LHCN-M2 (cell line): ENCODE measurements at regions not wholly inside any gene's neighbourhood (a gene's known extent, or its start where the extent isn't known, plus 50 kb on each side); places are given as distances from the start of the nearest gene placed in this dataset.
A peak's percentile ranks its signal among the peaks of the same experiment; 100 is the strongest.

Experiments
- DNase-seq: peaks from one replicate; pipeline ENCODE4 v3.0.0-alpha.2; 2012; ENCODE audit warnings: low read depth

DNA sequence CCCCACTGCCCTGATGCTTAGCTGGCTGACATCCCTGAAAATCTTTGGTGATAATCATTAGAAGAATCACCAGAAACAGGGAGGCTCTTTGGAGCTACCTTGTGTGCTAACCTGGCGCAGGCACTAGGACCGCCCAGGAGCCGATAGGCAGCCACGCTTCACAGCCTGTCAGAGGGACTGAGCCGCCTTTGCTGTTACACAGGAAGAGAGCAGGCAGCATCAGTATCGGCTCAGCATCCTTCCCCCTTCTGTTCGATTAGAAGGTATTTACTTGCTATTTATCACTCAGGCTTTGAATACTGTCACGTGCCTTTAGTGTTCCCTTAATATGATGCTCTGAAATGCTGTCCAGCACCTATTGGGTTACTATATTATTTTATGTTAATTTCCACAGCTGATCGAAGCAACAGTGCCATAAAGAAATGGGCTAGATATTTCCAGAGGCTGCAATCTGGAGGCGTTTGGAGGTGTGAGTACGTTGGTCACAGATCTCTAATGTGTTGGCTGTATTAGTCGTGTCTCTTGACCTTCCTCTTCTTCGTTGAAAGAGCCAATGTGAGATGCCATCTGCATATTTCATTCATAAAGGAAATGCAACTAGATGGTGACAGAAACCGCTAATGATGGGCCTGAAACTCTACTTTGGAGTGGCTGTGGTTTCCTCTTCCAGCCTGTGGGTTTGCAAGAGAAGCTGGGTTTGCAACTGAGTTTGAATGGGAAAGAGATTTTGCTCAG, 110.4 kb upstream of the RAB27B start:
- no peak for DNase-seq

DNA sequence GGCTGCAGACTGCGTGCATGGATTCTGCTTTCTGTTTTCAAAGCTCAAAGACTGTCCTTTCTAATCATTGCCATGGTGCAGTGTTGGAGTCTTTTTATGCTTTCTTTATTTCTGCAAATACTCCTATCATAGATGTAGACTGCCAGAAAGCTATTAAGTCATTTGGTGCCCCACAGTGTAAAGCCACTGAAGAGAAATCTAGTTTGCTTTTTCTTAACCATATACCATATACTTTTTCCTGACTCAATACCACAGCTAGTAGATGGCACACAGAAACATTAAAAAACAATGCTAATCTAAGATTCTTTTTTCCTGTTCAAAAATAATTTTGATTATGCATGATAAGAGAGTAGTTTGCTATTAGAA, 109.9 kb upstream of the RAB27B start:
- DNase-seq: no peak

DNA sequence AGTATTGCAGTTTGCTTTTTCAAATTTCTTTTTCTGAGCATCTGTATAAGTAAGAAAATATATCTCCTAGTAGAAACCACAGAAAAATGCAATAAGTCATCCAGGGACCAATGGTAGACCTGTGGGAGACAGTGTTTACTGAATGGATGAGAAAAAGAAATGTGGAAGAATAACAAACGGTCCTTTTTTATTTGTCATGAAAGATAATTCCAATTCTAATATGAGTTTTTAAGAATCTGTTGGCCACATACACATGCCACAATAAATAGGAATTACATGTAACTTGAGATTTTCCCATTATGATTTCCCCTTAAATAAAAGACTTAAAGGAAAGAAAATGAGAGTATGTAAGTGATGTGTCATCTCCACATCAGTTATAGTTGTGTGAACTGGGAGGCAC, 107.7 kb upstream of the RAB27B start:
- no peak for DNase-seq

DNA sequence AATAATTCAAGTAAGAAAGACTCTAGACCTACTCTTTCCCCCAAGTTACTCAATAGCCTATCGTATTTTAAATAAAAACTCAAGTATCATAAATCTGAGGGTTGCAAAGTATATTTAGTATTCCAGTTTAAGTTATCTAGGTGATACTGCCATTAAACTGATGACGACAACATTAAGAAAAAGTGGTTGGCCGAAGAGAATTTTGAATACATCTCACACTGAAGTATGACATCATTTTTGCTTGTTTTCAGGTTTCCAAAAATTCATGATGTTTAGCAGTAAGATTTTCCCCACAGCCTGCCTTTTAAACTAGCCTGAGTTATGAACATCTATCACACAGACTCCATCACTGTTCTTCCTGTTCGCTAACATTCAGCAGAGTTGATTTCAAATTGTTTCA, 102.1 kb upstream of the RAB27B start:
- DNase-seq: no peak

DNA sequence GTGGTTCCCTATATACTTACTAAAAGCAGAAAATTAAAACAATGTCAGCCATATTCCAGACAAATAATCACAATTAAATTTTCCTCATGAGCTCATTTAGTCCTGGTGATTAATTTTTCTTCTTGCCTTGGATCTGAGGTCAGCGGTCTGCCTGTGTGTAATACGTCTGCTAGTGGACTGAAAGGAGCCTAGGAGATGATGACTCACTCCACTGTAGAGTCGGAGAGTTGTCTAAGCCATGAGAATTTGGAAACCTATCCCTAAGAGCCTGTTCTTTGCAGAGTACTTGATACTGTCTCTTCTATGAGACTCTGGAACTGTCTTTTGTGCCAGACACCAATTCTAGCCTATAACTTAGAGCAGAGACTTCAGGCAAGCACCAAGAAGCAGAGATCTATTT, 94.2 kb upstream of the RAB27B start:
- peak; percentile 94 for DNase-seq

DNA sequence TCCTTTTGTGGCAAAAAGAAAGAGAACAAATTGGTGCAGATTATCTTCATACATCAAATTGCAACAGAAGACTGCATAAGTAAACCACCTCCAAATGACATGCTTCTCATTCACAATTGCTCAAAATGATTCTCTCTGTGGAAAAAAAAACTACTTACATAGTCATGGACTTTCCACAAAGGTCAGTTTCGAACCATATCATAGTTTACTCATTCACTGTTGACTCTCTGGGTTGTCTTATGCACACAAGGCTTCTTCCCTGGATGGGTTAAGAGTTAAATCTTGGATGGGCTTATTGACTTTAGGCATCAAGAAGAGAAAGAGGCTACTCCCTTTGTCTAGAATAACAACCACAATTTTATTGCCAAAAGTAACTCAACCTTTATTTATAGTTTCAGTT, 91.3 kb upstream of the RAB27B start:
- DNase-seq: no peak

DNA sequence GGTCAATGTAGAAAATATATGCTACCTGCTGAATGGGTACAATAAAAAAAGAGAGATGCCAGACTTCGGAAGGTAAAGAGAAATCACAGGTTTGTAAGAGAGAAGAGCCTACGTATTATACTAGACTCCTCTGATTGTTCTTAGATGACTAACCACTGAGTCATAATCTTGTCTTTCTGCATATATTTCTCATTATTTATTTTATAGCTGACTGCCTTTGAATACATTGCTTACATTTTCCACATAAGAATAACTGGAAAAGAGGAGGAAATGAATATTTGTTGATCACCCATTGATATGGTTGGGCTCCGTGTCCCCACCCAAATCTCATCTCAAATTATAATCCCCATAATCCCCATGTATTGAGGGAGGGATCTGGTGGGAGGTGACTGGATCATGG, 90.3 kb upstream of the RAB27B start:
- peak; percentile 58 for DNase-seq

DNA sequence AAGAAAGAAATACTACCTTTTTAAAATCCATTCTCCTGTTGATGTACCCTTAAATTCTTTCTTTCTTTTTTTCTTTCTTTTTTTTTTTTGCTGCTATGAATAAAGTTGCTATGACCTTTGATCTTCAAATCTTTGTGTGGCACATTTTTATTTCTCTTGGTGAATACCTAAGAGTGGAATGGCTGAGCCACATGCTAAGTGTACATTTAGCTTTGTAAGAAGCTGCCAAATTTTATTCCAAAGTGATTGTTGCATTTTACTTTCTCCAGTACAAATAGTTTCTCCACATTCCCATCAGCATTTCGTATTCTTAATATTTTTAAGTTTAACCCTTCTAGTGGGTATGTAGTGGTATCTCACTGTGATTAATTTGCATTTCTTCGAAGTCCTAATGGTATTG, 88.8 kb upstream of the RAB27B start:
- no peak for DNase-seq

DNA sequence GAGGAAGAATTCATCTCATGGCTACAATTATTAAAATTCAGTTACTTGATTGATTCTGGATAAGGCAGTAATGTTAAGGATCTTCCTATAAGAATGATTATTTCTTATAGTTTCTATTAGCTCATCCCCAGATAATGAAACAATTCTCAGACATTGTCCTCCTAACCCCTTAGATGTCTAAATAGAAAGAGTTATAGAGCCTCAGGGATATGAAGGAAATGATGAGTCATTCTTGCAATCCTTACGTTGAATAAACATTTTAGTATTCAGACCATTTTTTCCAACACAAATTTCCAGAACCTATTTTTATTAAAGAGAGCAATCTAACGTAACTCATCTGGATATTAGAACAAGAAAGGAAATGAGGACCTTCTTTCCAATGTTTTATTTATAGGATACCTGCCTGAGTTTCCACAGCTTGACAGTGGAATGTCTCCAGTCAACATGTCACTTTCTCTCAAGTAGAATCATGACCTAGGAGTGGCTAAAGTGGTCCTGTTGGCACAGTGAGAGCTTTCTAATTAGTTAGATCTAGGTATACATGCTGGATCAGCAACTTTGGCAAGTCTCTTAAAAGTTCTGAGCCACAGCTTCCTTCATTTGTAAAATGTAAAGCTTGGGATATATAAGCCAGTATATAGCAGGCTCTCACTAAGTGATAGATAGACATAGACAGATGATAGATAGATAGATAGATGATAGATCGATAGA, 88.0 kb upstream of the RAB27B start:
- DNase-seq: peak; percentile 37

DNA sequence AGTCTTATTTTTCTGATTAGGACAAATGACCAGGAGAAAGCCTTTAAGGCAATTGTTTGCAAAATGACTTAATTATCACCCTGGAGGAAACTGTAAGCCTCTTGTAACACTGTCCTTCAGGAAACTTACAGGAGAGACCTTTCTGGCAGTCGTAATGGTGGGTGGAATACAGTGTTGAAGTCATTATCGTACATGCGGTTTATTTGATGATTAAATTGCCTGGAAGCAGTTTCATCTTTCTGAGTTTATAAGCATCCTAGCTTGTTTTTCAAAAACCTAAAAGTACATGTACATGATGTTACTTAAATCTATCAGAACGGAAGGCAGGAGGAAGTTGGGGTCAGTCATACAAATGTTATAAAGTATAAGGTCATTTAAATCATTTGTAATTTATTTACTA, 86.2 kb upstream of the RAB27B start:
- DNase-seq: no peak

DNA sequence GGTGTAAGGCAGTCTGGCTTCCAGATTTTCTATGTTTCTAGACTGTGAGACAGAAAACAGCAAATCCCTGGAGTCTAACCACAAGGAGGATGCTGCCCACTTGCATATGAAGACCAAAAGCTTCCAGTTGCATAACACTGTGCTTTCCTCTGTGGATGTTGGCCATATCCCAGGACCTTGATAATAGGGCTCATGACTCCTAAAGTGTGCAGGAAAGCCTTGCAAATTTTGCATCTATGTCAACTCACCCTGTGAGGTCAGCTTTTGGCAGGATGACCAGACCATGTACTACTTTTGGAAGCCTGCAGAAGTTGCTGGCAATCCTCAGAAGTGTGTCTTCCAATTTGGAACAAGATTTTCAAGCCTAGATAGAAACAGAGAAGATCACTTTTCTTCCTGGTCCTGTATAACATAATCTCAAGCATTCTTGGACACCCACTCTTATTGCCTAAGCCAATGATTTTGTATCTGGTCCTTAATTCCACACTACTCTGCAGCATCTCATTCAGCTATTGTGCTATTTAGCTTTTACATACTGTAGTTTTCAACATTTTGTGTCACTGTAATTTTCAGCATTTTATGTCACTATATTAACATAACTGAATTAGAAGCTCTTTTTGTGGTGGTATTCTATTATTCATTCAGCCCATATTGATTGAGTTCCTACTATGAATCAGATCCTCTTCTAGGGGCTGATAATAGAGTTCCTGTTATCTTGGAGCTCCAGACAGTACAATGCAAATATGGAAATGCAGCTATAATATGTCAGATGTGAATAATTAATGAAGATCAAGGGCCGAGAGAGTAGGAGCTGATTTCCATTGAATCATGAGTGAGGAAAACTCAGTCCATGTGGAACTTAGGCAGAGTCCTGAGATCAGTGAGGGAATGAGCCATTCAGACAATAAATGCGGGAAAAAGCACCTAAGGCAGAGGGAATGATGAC, 85.3 kb upstream of the RAB27B start:
- DNase-seq: peak; percentile 98

DNA sequence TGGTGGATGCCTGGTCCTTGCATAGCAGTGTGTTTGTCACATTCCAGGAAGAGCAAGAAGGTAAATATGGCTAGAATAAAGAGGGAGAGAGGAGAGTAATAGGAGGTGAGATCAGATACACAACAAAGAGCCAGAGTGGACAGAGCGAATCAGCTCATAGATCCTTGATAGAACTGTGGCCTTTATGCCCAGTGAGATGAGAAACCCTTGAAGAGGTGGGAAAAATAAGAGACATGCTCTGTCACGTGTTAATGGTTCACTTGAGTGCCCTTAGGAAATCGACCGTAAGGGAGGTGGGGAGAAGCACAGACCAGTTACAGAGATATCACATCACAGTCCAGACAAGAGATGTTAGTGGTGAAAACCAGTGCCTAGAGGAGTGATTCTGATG, 84.7 kb upstream of the RAB27B start:
- DNase-seq: no peak

DNA sequence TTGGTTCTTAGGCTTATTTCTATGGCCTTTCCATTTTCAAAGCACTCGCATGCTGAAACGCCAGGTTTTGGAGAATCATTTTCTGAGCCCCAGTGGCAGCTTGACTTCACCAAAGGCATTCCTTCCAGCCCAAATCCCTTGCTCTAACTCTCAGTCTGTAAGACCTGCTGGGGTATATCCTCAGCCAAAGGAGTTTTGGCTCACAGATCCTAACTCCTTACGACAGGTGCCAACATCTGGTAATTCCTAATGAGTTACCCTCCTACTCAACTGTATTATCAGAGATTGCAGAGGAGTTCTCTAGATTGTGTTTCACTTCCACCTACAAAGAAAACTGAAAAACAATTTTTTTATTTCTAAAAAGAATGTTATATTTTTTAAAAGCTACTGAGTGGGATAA, 79.0 kb upstream of the RAB27B start:
- no peak for DNase-seq

DNA sequence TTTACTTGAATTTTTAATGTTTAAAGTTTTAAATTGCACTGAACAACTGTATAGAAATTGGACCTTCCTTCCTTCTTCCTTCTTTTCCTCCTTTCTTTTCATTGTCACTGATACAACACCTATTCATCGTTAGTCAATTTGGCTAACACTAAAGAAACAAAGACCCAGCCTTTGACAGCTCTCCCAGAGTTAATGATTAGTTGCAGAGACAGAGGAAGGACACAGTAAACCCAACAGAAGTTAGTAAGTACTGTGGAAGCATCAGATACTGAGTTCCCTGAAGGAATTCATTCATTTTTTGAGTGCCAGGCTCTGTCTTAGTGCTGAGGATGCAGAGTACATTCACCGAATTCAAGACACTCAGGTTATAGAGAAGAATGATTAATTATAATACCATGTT, 77.9 kb upstream of the RAB27B start:
- DNase-seq: no peak

DNA sequence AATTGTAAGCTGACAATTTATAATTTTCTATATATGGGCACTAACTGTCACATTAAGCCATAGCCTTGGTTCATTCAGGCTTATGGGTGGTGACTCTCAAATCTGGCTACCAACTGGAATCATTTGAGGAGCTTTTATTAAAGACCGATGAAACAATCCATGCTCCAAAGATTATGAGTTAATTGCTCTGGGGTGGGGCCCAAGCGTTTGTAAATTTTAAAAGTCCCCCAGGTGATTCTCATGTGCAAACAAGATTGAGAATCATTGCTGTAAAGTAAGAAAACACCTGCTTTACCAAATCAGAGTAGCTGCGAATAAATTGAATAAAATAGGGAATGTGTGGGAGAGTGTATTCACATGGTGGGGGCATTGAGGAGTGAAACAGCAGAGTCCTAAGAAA, 76.1 kb upstream of the RAB27B start:
- DNase-seq: no peak

DNA sequence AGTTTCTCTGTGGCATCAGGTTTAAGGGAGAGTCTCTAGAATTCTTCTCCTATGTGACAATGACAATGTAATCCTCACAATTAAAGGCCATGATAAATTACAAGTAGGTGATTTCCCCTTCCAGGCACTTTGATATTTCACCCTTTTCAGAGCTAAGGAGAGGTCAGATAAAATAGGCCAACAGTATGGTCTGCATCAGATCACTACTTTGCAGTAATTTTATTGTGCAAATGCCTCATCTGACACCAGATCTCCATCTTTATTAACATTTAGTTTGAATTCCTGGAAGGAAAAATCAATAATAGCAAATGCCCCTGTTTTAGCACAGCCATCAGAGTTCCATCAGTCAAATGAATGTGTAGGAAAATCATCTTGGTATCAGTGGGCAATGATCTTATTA, 72.8 kb upstream of the RAB27B start:
- DNase-seq: no peak

DNA sequence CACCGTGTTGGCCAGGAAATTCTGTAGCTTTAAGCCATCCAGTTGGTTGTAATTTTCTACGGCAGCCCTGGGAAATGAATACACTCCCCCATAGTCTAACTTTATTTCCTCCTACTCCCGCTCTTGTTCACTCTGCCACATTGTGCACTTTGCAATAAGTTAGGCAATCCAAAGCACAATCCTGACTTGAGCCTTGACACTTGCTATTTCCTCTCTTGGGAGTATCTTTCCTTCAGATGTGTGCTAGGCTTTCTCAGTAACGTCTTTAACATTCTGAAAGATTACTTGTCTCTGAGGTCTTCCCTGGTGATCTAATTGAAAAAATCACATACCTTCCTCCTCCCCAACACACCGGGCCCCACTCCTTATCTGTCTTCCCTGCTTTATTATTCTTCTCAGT, 65.9 kb upstream of the RAB27B start:
- DNase-seq: no peak

DNA sequence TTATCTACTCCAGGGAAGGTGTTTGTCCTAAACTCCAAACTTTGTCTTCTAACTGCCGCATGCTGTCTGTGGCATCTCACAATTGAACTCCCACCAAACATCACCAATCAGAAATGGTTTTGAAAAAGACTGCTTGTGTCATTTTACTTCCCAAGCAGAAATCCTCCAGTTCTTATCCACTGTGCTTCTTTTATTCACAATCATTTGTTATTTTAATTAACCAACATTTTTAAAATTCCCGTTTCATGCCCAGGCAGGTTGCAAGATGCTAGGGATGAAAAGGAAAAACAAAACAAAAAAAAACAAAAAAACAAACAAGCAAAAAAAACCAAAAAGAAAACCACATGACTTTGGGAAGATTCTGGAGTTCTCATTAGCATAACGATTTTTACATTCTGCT, 63.5 kb upstream of the RAB27B start:
- no peak for DNase-seq

DNA sequence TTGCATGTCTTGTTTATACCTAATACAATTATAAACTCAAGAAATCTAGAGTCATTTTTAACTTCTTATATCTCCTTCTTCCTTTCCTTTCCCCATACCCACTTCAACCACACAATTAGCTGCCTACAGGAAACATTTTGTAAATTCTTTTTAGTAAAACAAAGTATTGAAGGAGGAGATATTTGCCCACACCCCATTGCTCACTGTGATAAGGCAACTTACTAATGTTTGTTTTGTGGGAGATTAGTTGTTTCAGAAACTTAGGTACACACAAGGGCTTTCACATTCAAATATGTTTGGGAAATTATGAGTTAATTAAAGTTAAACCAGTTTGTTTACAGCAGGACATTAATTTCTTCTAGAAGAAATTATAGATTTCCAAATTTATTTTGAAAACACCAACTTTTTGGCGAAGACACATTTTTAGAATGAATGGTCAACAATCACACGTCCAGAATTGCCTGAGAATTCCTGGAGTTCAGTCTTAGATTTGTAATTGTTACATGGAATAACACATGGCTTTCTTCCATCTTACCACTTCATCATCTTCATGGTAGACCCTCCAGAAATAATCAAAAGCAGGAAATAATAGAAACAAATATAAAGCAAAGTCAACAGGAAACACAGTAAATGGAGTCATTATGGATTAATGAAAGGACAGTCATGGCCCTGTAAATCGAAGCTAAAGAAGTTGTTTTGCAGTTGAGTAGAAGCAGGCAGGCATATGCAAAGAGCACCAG, 62.5 kb upstream of the RAB27B start:
- no peak for DNase-seq

DNA sequence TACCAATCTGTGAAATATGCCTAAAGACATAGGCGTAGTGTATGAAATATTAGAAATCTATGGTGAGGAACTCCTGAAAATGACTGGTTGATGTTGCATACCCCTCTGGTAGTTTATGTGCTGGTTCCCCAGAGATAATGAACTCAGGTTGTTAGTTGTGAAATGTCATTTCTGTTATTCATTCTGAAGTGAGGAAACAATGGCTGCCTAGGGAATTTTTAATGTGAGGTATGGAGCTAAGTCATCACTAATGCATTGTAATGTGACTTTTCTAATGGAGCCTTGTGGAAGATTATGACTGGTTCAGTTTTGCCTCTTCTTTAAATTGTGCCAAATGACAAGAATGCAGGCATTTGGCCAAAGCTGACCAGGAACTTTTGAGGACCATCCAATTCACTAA, 61.6 kb upstream of the RAB27B start:
- no peak for DNase-seq

DNA sequence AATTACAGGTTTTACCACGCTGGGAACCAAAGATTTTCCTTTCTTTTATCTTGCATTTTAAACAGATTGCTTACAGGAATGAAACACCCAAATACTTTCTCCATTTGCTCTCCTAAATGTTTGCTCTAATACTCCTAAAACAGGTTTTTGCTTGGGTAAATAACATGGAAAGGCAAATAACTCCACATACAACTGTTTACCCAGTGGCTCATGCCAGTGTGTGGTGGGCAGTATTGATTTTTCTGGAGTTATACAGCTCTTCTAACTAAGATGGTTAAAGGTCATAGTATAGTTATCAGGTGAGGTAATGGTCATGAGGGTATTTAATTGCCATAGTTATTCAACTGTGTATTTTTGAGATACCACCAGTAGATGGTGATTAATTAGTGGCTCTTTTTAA, 61.2 kb upstream of the RAB27B start:
- no peak for DNase-seq
